H9 (cell line): ENCODE measurements at regions not wholly inside any gene's neighbourhood (a gene's known extent, or its start where the extent isn't known, plus 50 kb on each side); places are given as distances from the start of the nearest gene placed in this dataset.

Experiments
- DNase-seq: peaks from one replicate; pipeline ENCODE4 v3.0.0-alpha.2; 2017
- H2AFZ ChIP-seq: one replicate; pipeline ENCODE4 v1.6.1; 2013; ENCODE audit warnings: mild to moderate bottlenecking, low read length, control low read depth, moderate library complexity
- H2AK5ac ChIP-seq: 2 replicates; pipeline ENCODE4 v1.6.1; 2013; ENCODE audit warnings: low read length, control low read depth, mixed read lengths; ENCODE audit not compliant: insufficient read length
- H2BK120ac ChIP-seq: one replicate; pipeline ENCODE4 v1.6.1; 2013; ENCODE audit warnings: low read depth, mild to moderate bottlenecking, low read length, control low read depth, inconsistent platforms; ENCODE audit not compliant: poor library complexity, severe bottlenecking
- H2BK12ac ChIP-seq: 2 replicates; pipeline ENCODE4 v1.6.1; 2013; ENCODE audit warnings: low read length, control low read depth, mixed read lengths, low read depth; ENCODE audit not compliant: insufficient read length
- H2BK15ac ChIP-seq: 2 replicates; pipeline ENCODE4 v1.6.1; 2013; ENCODE audit warnings: low read depth, low read length, control low read depth
- H2BK20ac ChIP-seq: one replicate; pipeline ENCODE4 v1.6.1; 2013; ENCODE audit warnings: low read depth, mild to moderate bottlenecking, low read length, control low read depth, inconsistent platforms; ENCODE audit not compliant: poor library complexity, severe bottlenecking
- H2BK5ac ChIP-seq: 2 replicates; pipeline ENCODE4 v1.6.1; 2013; ENCODE audit warnings: low read length, control low read depth, mixed read lengths; ENCODE audit not compliant: insufficient read length
- H3K14ac ChIP-seq: 2 replicates; pipeline ENCODE4 v1.6.1; 2013; ENCODE audit warnings: low read length, control low read depth; ENCODE audit not compliant: insufficient read depth
- H3K18ac ChIP-seq: 2 replicates; pipeline ENCODE4 v1.6.1; 2013; ENCODE audit warnings: low read depth, mild to moderate bottlenecking, mixed read lengths, low read length, control low read depth; ENCODE audit not compliant: insufficient read length
- H3K23ac ChIP-seq: 2 replicates; pipeline ENCODE4 v1.6.1; 2013; ENCODE audit warnings: low read length, control low read depth, mixed read lengths, low read depth; ENCODE audit not compliant: insufficient read length
- H3K23me2 ChIP-seq: 2 replicates; pipeline ENCODE4 v1.6.1; 2013; ENCODE audit warnings: low read depth, mild to moderate bottlenecking, mixed read lengths, low read length, control low read depth; ENCODE audit not compliant: insufficient read length, poor library complexity, severe bottlenecking
- H3K27ac ChIP-seq: 2 replicates; pipeline ENCODE4 v1.5.1; 2013; ENCODE audit warnings: low read length, control low read depth, mixed read lengths, low read depth; ENCODE audit not compliant: insufficient read length
- H3K27me3 ChIP-seq: 2 replicates; pipeline ENCODE4 v1.6.1; 2013; ENCODE audit warnings: low read length, control low read depth, inconsistent platforms; ENCODE audit not compliant: insufficient read depth
- H3K4ac ChIP-seq: 2 replicates; pipeline ENCODE4 v1.6.1; 2013; ENCODE audit warnings: low read depth, mild to moderate bottlenecking, control low read depth, inconsistent platforms, low read length, moderate library complexity
- H3K4me1 ChIP-seq: 2 replicates; pipeline ENCODE4 v1.6.1; 2013; ENCODE audit warnings: low read length, control low read depth, inconsistent platforms; ENCODE audit not compliant: insufficient read depth
- H3K4me2 ChIP-seq: 2 replicates; pipeline ENCODE4 v1.6.1; 2013; ENCODE audit warnings: low read length, control low read depth, mixed read lengths; ENCODE audit not compliant: insufficient read length, insufficient read depth
- H3K56ac ChIP-seq: 2 replicates; pipeline ENCODE4 v1.6.1; 2013; ENCODE audit warnings: low read depth, mild to moderate bottlenecking, mixed read lengths, low read length, control low read depth; ENCODE audit not compliant: insufficient read length
- H3K79me1 ChIP-seq: 2 replicates; pipeline ENCODE4 v1.6.1; 2013; ENCODE audit warnings: low read depth, mild to moderate bottlenecking, moderate library complexity, low read length, control low read depth, inconsistent platforms; ENCODE audit not compliant: insufficient read depth, poor library complexity, severe bottlenecking
- H3K79me2 ChIP-seq: 2 replicates; pipeline ENCODE4 v1.6.1; 2013; ENCODE audit warnings: low read length, control low read depth, inconsistent platforms; ENCODE audit not compliant: insufficient read depth
- H3K9ac ChIP-seq: 2 replicates; pipeline ENCODE4 v1.6.1; 2013; ENCODE audit warnings: low read length, control low read depth, mixed read lengths; ENCODE audit not compliant: insufficient read length; ENCODE audit errors: extremely low read depth
- H3K9me3 ChIP-seq: one replicate; pipeline ENCODE4 v1.6.1; 2013; ENCODE audit warnings: low read depth, low read length, inconsistent platforms; ENCODE audit not compliant: control insufficient read depth
- H3T11ph ChIP-seq: one replicate; pipeline ENCODE4 v1.6.1; 2013; ENCODE audit warnings: mild to moderate bottlenecking, low read length, control low read depth, inconsistent platforms
- H4K20me1 ChIP-seq: one replicate; pipeline ENCODE4 v1.6.1; 2013; ENCODE audit not compliant: control insufficient read depth, insufficient read length, insufficient read depth
- H4K5ac ChIP-seq: 2 replicates; pipeline ENCODE4 v1.6.1; 2013; ENCODE audit warnings: low read depth, mild to moderate bottlenecking, mixed read lengths, low read length, control low read depth; ENCODE audit not compliant: insufficient read length
- H4K8ac ChIP-seq: replicated peaks from 2 replicates; pipeline ENCODE4 v1.6.1; 2013; ENCODE audit warnings: low read length, control low read depth, mixed read lengths, low read depth; ENCODE audit not compliant: insufficient read length
- H4K91ac ChIP-seq: 2 replicates; pipeline ENCODE4 v1.6.1; 2013; ENCODE audit warnings: low read depth, mild to moderate bottlenecking, moderate library complexity, mixed read lengths, low read length, control low read depth; ENCODE audit not compliant: insufficient read length
- H3K27ac Mint-ChIP-seq, 3 experiments: 2 replicates in 2 of 3; 3 replicates in 1 of 3; pipeline ENCODE4 v1.8.0; 2020 to 2021; ENCODE audit warnings: mixed read lengths in 3 of 3, mild to moderate bottlenecking in 1 of 3, moderate library complexity in 1 of 3
- H3K27me3 Mint-ChIP-seq: 2 replicates; pipeline ENCODE4 v1.8.0; 2021; ENCODE audit warnings: low read depth, mild to moderate bottlenecking, moderate library complexity, mixed read lengths
- H3K36me3 Mint-ChIP-seq, 3 experiments: 2 replicates in 2 of 3; 3 replicates in 1 of 3; pipeline ENCODE4 v1.8.0; 2020 to 2021; ENCODE audit warnings: low read depth in 3 of 3, mixed read lengths in 3 of 3; ENCODE audit not compliant: insufficient read depth in 1 of 3
- H3K4me1 Mint-ChIP-seq, 2 experiments: 2 replicates each; pipeline ENCODE4 v1.8.0; 2020; ENCODE audit warnings: mixed read lengths in 2 of 2
- H3K4me3 Mint-ChIP-seq, 2 experiments: 2 replicates in 1 of 2; 3 replicates in 1 of 2; pipeline ENCODE4 v1.8.0; 2020 to 2021; ENCODE audit warnings: mild to moderate bottlenecking in 2 of 2, mixed read lengths in 2 of 2, moderate library complexity in 1 of 2
- H3K9me3 Mint-ChIP-seq, 2 experiments: 2 replicates in 1 of 2; 3 replicates in 1 of 2; pipeline ENCODE4 v1.8.0; 2020; ENCODE audit warnings: mild to moderate bottlenecking in 2 of 2, mixed read lengths in 2 of 2, moderate library complexity in 1 of 2
- WGBS: extraction: QIAGEN DNeasy Blood & Tissue Kit; methylation state at CpG from one replicate; pipeline ENCODE4 v1.1.7; 2013; ENCODE audit warnings: missing lambda C conversion rate, low lambda C conversion rate, mixed read lengths; ENCODE audit not compliant: insufficient read length; ENCODE audit errors: extremely low coverage; 5-methylcytosine and 5-hydroxymethylcytosine counted together
- TF ChIP-seq, protein P1 (sequence below): fragments of 200-600 bp; sonication (generic); conservative IDR thresholded peaks from 3 replicates; pipeline ENCODE4 v1.8.0; 2021; ENCODE audit warnings: antibody characterized with exemption, mild to moderate bottlenecking

DNA sequence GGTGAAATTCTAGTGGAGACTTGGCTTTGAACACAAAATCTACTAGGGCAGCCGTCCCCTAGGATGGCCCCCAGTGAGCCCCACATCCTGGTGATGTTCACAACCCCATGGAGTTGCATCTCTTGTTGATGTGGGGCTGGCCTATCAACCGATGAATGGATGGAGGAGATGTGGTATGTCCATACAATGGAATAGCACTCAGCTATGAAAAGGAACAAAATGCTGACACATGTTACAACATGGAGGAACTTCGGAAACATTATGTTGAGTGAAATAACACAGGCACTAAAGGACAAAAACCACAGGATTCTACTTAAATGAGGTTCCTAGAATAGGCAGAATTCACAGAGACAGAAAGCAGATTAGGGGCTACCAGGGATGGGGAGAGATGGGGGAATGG is 80.1 kb upstream of the ASAP2 start:
- H3K56ac ChIP-seq: no peak overlapping the region
- H3K27me3 ChIP-seq: no peaks in the 10 kb centered on the region
- no CpG with 5 or more reads among the region's 3 CpGs for WGBS
- H3T11ph ChIP-seq: no peak overlapping the region
- no peak overlapping the region for H3K9ac ChIP-seq
- no peak overlapping the region for H2BK120ac ChIP-seq
- no peak overlapping the region for H3K27ac ChIP-seq
- no peaks in the 10 kb centered on the region for H3K79me2 ChIP-seq
- no peak overlapping the region for H2BK15ac ChIP-seq
- no peak overlapping the region for H4K8ac ChIP-seq
- no peak overlapping the region for H3K4me3 Mint-ChIP-seq
- H2AK5ac ChIP-seq: no peak overlapping the region
- no peak overlapping the region for H2BK5ac ChIP-seq
- H3K27ac Mint-ChIP-seq: no peak overlapping the region; a peak in 1 of 7 replicates
- H3K14ac ChIP-seq: no peak overlapping the region
- H3K27me3 Mint-ChIP-seq: peaks cover 6% of the 10 kb centered on the region
- H3K23ac ChIP-seq: no peak overlapping the region
- DNase-seq: no peak
- H3K36me3 Mint-ChIP-seq: peaks cover 3 to 6% (median 5%) of the 10 kb centered on the region in 3 experiments; a peak in 6 of 7 replicates
- no peak overlapping the region for H4K91ac ChIP-seq
- H3K9me3 ChIP-seq: no peaks in the 10 kb centered on the region
- no peaks in the 10 kb centered on the region for H3K4me1 Mint-ChIP-seq
- H3K9me3 Mint-ChIP-seq: peaks cover 8 to 10% of the 10 kb centered on the region in 2 experiments
- H3K4me2 ChIP-seq: no peak overlapping the region
- H3K4ac ChIP-seq: no peak overlapping the region
- H2BK20ac ChIP-seq: no peak overlapping the region
- H4K5ac ChIP-seq: no peak overlapping the region
- no peaks in the 10 kb centered on the region for H3K4me1 ChIP-seq
- H2BK12ac ChIP-seq: no peak overlapping the region
- H3K18ac ChIP-seq: no peak overlapping the region
- H3K79me1 ChIP-seq: no peaks in the 10 kb centered on the region
- H3K23me2 ChIP-seq: no peaks in the 10 kb centered on the region
- no peaks in the 10 kb centered on the region for H4K20me1 ChIP-seq
- no peak overlapping the region for H2AFZ ChIP-seq
- TF ChIP-seq, protein P1, sequence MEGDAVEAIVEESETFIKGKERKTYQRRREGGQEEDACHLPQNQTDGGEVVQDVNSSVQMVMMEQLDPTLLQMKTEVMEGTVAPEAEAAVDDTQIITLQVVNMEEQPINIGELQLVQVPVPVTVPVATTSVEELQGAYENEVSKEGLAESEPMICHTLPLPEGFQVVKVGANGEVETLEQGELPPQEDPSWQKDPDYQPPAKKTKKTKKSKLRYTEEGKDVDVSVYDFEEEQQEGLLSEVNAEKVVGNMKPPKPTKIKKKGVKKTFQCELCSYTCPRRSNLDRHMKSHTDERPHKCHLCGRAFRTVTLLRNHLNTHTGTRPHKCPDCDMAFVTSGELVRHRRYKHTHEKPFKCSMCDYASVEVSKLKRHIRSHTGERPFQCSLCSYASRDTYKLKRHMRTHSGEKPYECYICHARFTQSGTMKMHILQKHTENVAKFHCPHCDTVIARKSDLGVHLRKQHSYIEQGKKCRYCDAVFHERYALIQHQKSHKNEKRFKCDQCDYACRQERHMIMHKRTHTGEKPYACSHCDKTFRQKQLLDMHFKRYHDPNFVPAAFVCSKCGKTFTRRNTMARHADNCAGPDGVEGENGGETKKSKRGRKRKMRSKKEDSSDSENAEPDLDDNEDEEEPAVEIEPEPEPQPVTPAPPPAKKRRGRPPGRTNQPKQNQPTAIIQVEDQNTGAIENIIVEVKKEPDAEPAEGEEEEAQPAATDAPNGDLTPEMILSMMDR: no peak
